Small intestine (tissue), 7 donors: ENCODE measurements at regions not wholly inside any gene's neighbourhood (a gene's known extent, or its start where the extent isn't known, plus 50 kb on each side); places are given as distances from the start of the nearest gene placed in this dataset.
"Not testable (repeated sequence)": the region's sequence is repeated elsewhere in the genome, so short reads cannot be mapped to it uniquely, and the experiment has no call there.

ENCODE experiments used
- DNase-seq, 2 donors: peaks; one replicate each; pipeline versions ENCODE4 v3.0.0 to v3.0.0-alpha.2; 2013
- FAIRE-seq: peaks from 2 replicates; lab custom pipeline; 2012; peaks lifted over from hg19 to GRCh38; lab: Jason Lieb, UNC
- H3K27ac ChIP-seq, 3 donors: one replicate each; pipeline ENCODE4 v1.5.1; 2013; ENCODE audit warnings: low read length in 2 of 3, mild to moderate bottlenecking in 2 of 3, control low read depth in 1 of 3, inconsistent platforms in 1 of 3, low read depth in 1 of 3, moderate library complexity in 1 of 3
- H3K27me3 ChIP-seq, 3 donors: one replicate each; pipeline ENCODE4 v1.6.1; 2013; ENCODE audit warnings: low read length in 3 of 3, inconsistent platforms in 1 of 3; ENCODE audit not compliant: control insufficient read depth in 3 of 3, insufficient read depth in 3 of 3
- H3K36me3 ChIP-seq, 3 donors: one replicate each; pipeline ENCODE4 v1.6.1; 2013; ENCODE audit warnings: low read length in 3 of 3, inconsistent platforms in 1 of 3, low read depth in 1 of 3, mild to moderate bottlenecking in 1 of 3, moderate library complexity in 1 of 3; ENCODE audit not compliant: control insufficient read depth in 3 of 3, insufficient read depth in 2 of 3
- H3K4me1 ChIP-seq, 3 donors: one replicate each; pipeline ENCODE4 v1.6.1; 2013; ENCODE audit warnings: low read length in 2 of 3, inconsistent platforms in 1 of 3, low read depth in 1 of 3, mild to moderate bottlenecking in 1 of 3, moderate library complexity in 1 of 3; ENCODE audit not compliant: control insufficient read depth in 3 of 3, insufficient read depth in 2 of 3
- H3K4me3 ChIP-seq, 3 donors: one replicate each; pipeline ENCODE4 v1.5.1; 2013; ENCODE audit warnings: low read length in 3 of 3, control low read depth in 1 of 3, inconsistent platforms in 1 of 3, low read depth in 1 of 3, mild to moderate bottlenecking in 1 of 3, moderate library complexity in 1 of 3
- H3K9me3 ChIP-seq, 2 donors: one replicate each; pipeline ENCODE4 v1.6.1; 2013; ENCODE audit warnings: low read depth in 1 of 2, low read length in 1 of 2; ENCODE audit not compliant: control insufficient read depth in 2 of 2, insufficient read depth in 1 of 2
- WGBS, 3 donors: extraction: QIAGEN DNeasy Blood & Tissue Kit; methylation state at CpG; one replicate each; pipeline ENCODE4 v1.1.7; 2013; 5-methylcytosine and 5-hydroxymethylcytosine counted together
- donor health status: healthy with polysubstance abuse.
- donor health status: control.
- donor health status: control.
- donor health status: Bipolar disorder and iron deficiency.
- donor health status: healthy.

GRCh38 chr13:53281677-53282076 is 253.1 kb downstream of the OLFM4 start:
- no peaks in the 10 kb centered on the region for H3K4me1 ChIP-seq
- no peak overlapping the region for H3K27ac ChIP-seq
- DNase-seq (no peak), FAIRE-seq (no peak)
- H3K9me3 ChIP-seq: no peaks in the 10 kb centered on the region
- H3K27me3 ChIP-seq: no peaks in the 10 kb centered on the region
- H3K4me3 ChIP-seq: no peak overlapping the region
- H3K36me3 ChIP-seq: no peaks in the 10 kb centered on the region

GRCh38 chr13:53285896-53286430 is 257.4 kb downstream of the OLFM4 start:
- FAIRE-seq: no peak
- no peaks in the 10 kb centered on the region for H3K9me3 ChIP-seq
- H3K27me3 ChIP-seq: no peaks in the 10 kb centered on the region
- H3K27ac ChIP-seq: no peak overlapping the region
- H3K36me3 ChIP-seq: no peaks in the 10 kb centered on the region
- no peaks in the 10 kb centered on the region for H3K4me1 ChIP-seq
- H3K4me3 ChIP-seq: no peak overlapping the region
- no peak for DNase-seq
- WGBS, 3 donors: 80 to 84% (median 83%) methylated on average over 7 of the region's 7 CpGs

- Histone ChIP-seq H3K4me3 (no peak overlapping the region), H3K4me1 (no peaks in the 10 kb centered on the region), H3K9me3 (no peaks in the 10 kb centered on the region), H3K27me3 (no peaks in the 10 kb centered on the region), H3K36me3 (no peaks in the 10 kb centered on the region), H3K27ac (no peak overlapping the region)
- FAIRE-seq (no peak), DNase-seq (no peak)
- WGBS, 3 donors: 89 to 96% (median 94%) methylated on average over 1 of the region's 1 CpG
These were observed 269.8 kb downstream of the OLFM4 start for GRCh38 chr13:53298396-53298795.

- H3K4me3 ChIP-seq: no peak overlapping the region
- FAIRE-seq (no peak), DNase-seq (no peak)
- no peaks in the 10 kb centered on the region for H3K9me3 ChIP-seq
- no peaks in the 10 kb centered on the region for H3K27me3 ChIP-seq
- H3K4me1 ChIP-seq: no peaks in the 10 kb centered on the region
- no peaks in the 10 kb centered on the region for H3K36me3 ChIP-seq
- no peak overlapping the region for H3K27ac ChIP-seq
- WGBS, 3 donors: 6 to 14% (median 6%) methylated on average over 3 of the region's 3 CpGs
These were observed 272.8 kb downstream of the OLFM4 start for GRCh38 chr13:53301449-53301848.

- not testable (repeated sequence) for FAIRE-seq, H3K27ac ChIP-seq, H3K4me1 ChIP-seq, H3K9me3 ChIP-seq, H3K36me3 ChIP-seq, H3K27me3 ChIP-seq, DNase-seq, H3K4me3 ChIP-seq
- 79 to 89% (median 83%) methylated on average over 1 of the region's 1 CpG for WGBS, 3 donors
These were observed 276.8 kb downstream of the OLFM4 start for GRCh38 chr13:53305419-53305818.

- no peak for FAIRE-seq
- Histone ChIP-seq H3K9me3 (no peaks in the 10 kb centered on the region), H3K27ac (no peak overlapping the region), H3K4me1 (no peaks in the 10 kb centered on the region), H3K27me3 (no peaks in the 10 kb centered on the region), H3K4me3 (no peak overlapping the region), H3K36me3 (no peaks in the 10 kb centered on the region)
- WGBS, 3 donors: 80 to 84% (median 82%) methylated on average over 4 of the region's 4 CpGs
- DNase-seq: no peak
These were observed 282.2 kb downstream of the OLFM4 start for GRCh38 chr13:53310786-53311185.

GRCh38 chr13:53311561-53311960 is 282.9 kb downstream of the OLFM4 start:
- H3K36me3 ChIP-seq: no peaks in the 10 kb centered on the region
- no peak for DNase-seq
- H3K27ac ChIP-seq: no peak overlapping the region
- 10 to 45% (median 24%) methylated on average over 1 of the region's 1 CpG for WGBS, 3 donors
- H3K9me3 ChIP-seq: no peaks in the 10 kb centered on the region
- H3K4me1 ChIP-seq: no peaks in the 10 kb centered on the region
- no peaks in the 10 kb centered on the region for H3K27me3 ChIP-seq
- H3K4me3 ChIP-seq: no peak overlapping the region
- no peak for FAIRE-seq

GRCh38 chr13:53321296-53321801 is 292.7 kb downstream of the OLFM4 start:
- no peak for DNase-seq
- H3K36me3 ChIP-seq: no peaks in the 10 kb centered on the region
- no peak overlapping the region for H3K27ac ChIP-seq
- no peak for FAIRE-seq
- no peaks in the 10 kb centered on the region for H3K9me3 ChIP-seq
- H3K4me3 ChIP-seq: no peak overlapping the region
- H3K4me1 ChIP-seq: no peaks in the 10 kb centered on the region
- H3K27me3 ChIP-seq: no peaks in the 10 kb centered on the region
- WGBS, 3 donors: 76 to 85% (median 80%) methylated on average over 2 of the region's 2 CpGs

GRCh38 chr13:53324656-53325055 is 296.0 kb downstream of the OLFM4 start:
- H3K27ac ChIP-seq: no peak overlapping the region
- FAIRE-seq (no peak), DNase-seq (no peak)
- 57 to 65% (median 63%) methylated on average over 2 of the region's 2 CpGs for WGBS, 3 donors
- no peaks in the 10 kb centered on the region for H3K27me3 ChIP-seq
- no peaks in the 10 kb centered on the region for H3K36me3 ChIP-seq
- H3K4me3 ChIP-seq: no peak overlapping the region
- no peaks in the 10 kb centered on the region for H3K4me1 ChIP-seq
- no peaks in the 10 kb centered on the region for H3K9me3 ChIP-seq
